ENCODE measurements at regions not wholly inside any gene's neighbourhood (a gene's known extent, or its start where the extent isn't known, plus 50 kb on each side); places are given as distances from the start of the nearest gene placed in this dataset.

- Histone ChIP-seq H3K9me3 (ENCODE audit: insufficient read depth in 2 of 2, low read depth in 1 of 2, low read length in 1 of 2) (peaks cover 0 to 3% of the 10 kb centered on the region in 2 experiments; a peak in 1 of 4 replicates), H3K18ac (ENCODE audit: extremely low read depth, low read length) (no peak overlapping the region; the same call in 1 of the 2 replicates), H2BK15ac (ENCODE audit: low read length) (no peak overlapping the region), H4K8ac (ENCODE audit: extremely low read depth, insufficient read depth, low read length) (no peak overlapping the region), H3K27me3 (replicated peaks in 1 of 4; ENCODE audit: control insufficient read depth in 3 of 4, extremely low read depth in 1 of 4, insufficient read depth in 3 of 4, low read length in 3 of 4) (no peaks in the 10 kb centered on the region), H3K36me3 (ENCODE audit: control insufficient read depth in 2 of 4, insufficient read depth in 4 of 4, low read length in 3 of 4) (no peaks in the 10 kb centered on the region), H4K5ac (ENCODE audit: insufficient read length, low read depth, low read length) (no peak overlapping the region), H2BK120ac (replicated peaks; ENCODE audit: low read depth, low read length) (no peak overlapping the region), H3K4me1 (replicated peaks in 1 of 4; ENCODE audit: control insufficient read depth in 3 of 4, insufficient read depth in 4 of 4, low read length in 3 of 4) (no peaks in the 10 kb centered on the region), H2BK20ac (ENCODE audit: low read length) (no peak overlapping the region), H4K20me1 (replicated peaks in 1 of 2; ENCODE audit: control insufficient read depth in 1 of 2, insufficient read depth in 2 of 2, low read length in 2 of 2) (no peaks in the 10 kb centered on the region), H3K79me1 (ENCODE audit: low read depth, low read length) (no peaks in the 10 kb centered on the region), H3K4me2 (ENCODE audit: insufficient read depth in 1 of 2, low read depth in 2 of 2, low read length in 2 of 2) (no peak overlapping the region), H3K4ac (replicated peaks; ENCODE audit: insufficient read length, low read depth, low read length) (no peak overlapping the region), H3K27ac (ENCODE audit: low read depth, low read length) (no peak overlapping the region), H3K23me2 (ENCODE audit: low read depth, low read length) (no peaks in the 10 kb centered on the region), H2AFZ (ENCODE audit: low read length) (no peak overlapping the region), H3K4me3 (ENCODE audit: extremely low read depth in 1 of 4, insufficient read depth in 2 of 4, low read depth in 3 of 4, low read length in 4 of 4) (no peak overlapping the region), H2BK12ac (ENCODE audit: low read depth, low read length) (no peak overlapping the region), H2BK5ac (ENCODE audit: low read depth, low read length) (no peak overlapping the region), H3K79me2 (ENCODE audit: control insufficient read depth in 1 of 2, insufficient read depth in 2 of 2, low read length in 2 of 2) (no peaks in the 10 kb centered on the region), H3K14ac (ENCODE audit: insufficient read length) (no peak overlapping the region), H2AK5ac (ENCODE audit: low read depth, low read length) (no peak overlapping the region), H3K23ac (ENCODE audit: insufficient read length) (no peak overlapping the region), H3K9ac (replicated peaks in 1 of 4; ENCODE audit: extremely low read depth in 1 of 4, low read depth in 3 of 4, low read length in 3 of 4) (no peak overlapping the region), H3K56ac (replicated peaks; ENCODE audit: insufficient read length, low read depth, low read length) (no peak overlapping the region), H4K91ac (replicated peaks; ENCODE audit: insufficient read length, low read length) (no peak overlapping the region)
- 94% methylated on average over 6 of the region's 12 CpGs; no CpG with 5 or more reads in 1 of the 2 experiments for WGBS, 2 experiments (ENCODE audit: extremely low coverage in 1 of 2, insufficient coverage in 1 of 2, insufficient read length in 1 of 2, insufficient replicate concordance in 2 of 2, low coverage in 1 of 2, low lambda C conversion rate in 2 of 2, missing lambda C conversion rate in 1 of 2)
- no peak for FAIRE-seq
- ChIA-PET POLR2A (ENCODE audit: partially characterized antibody) (interaction anchor here (0.6 to 0.7 kb wide), 2 partner anchors 260 to 330 kb away, joined by 3 read pairs; no protein-coding TSS in a partner anchor), CTCF (ENCODE audit: partially characterized antibody) (no interaction called here)
- DNase-seq (ENCODE audit: low read depth in 1 of 2, low spot score in 2 of 2) = no peak
- TF ChIP-seq SIX5 (IDR thresholded peaks at IDR 0.05; ENCODE audit: low read depth, low read length) = no peak
- TF ChIP-seq RNF2 (IDR thresholded peaks at IDR 0.05; ENCODE audit: borderline replicate concordance, low read depth, low read length, missing control alignments, poor library complexity, severe bottlenecking) = no peak
- no peak for TF ChIP-seq EGR1 (IDR thresholded peaks at IDR 0.05; ENCODE audit: borderline replicate concordance, low read depth, low read length)
- TF ChIP-seq, protein P1, sequence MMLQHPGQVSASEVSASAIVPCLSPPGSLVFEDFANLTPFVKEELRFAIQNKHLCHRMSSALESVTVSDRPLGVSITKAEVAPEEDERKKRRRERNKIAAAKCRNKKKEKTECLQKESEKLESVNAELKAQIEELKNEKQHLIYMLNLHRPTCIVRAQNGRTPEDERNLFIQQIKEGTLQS (IDR thresholded peaks at IDR 0.05; ENCODE audit: insufficient read depth, low read depth, low read length) = no peak
- no peak for TF ChIP-seq CTCF (IDR thresholded peaks at IDR 0.05; ENCODE audit: control extremely low read depth in 1 of 3, insufficient read depth in 1 of 3, low read depth in 1 of 3, low read length in 3 of 3)
Measured at GRCh38 chrX:40831750-40832149, 96.4 kb upstream of the MED14 start.

Measured in H1 (cell line).